Ovary (tissue), 7 donors: ENCODE measurements at regions not wholly inside any gene's neighbourhood (a gene's known extent, or its start where the extent isn't known, plus 50 kb on each side); places are given as distances from the start of the nearest gene placed in this dataset.

ENCODE experiments used
- DNase-seq, 5 donors: peaks; one replicate each; pipeline ENCODE4 v3.0.0-alpha.2; 2019 to 2020
- H3K27ac ChIP-seq, 2 donors: fragments of 200-600 bp; one replicate each; pipeline versions ENCODE4 v1.5.1 to v1.8.0; 2019 to 2022
- H3K27me3 ChIP-seq: fragments of 200-600 bp; one replicate; pipeline ENCODE4 v1.8.0; 2022
- H3K36me3 ChIP-seq: fragments of 200-600 bp; sonication (generic); one replicate; pipeline ENCODE4 v1.5.1; 2019
- H3K4me1 ChIP-seq: one replicate; pipeline ENCODE4 v1.8.1; 2013; ENCODE audit warnings: mild to moderate bottlenecking, moderate library complexity; ENCODE audit not compliant: insufficient read depth
- H3K4me3 ChIP-seq: fragments of 200-600 bp; sonication (generic); one replicate; pipeline ENCODE4 v1.5.1; 2017
- H3K9me3 ChIP-seq, 2 donors: fragments of 200-600 bp in 1 of 2; sonication (generic) in 1 of 2; one replicate each; pipeline versions ENCODE4 v1.5.1 to v1.8.1; 2013 to 2019; ENCODE audit warnings: mild to moderate bottlenecking in 1 of 2, moderate library complexity in 1 of 2
- EP300 ChIP-seq: sonication (generic); formaldehyde crosslinking; IDR thresholded peaks from one replicate; pipeline ENCODE4 v1.6.1; 2017; ENCODE audit warnings: antibody characterized with exemption
- POLR2A ChIP-seq: fragments of 450-650 bp; IDR thresholded peaks from one replicate; pipeline ENCODE4 v1.6.1; 2017; ENCODE audit warnings: antibody characterized with exemption, mild to moderate bottlenecking, moderate library complexity
- WGBS, 3 donors: extraction: QIAGEN DNeasy Blood & Tissue Kit in 1 of 3; methylation state at CpG; one replicate each; pipeline versions ENCODE4 v1.1.5 to v1.1.7; 2013 to 2017; 5-methylcytosine and 5-hydroxymethylcytosine counted together
- intact Hi-C, 4 donors: fragments of 100-400 bp; cut with DNase I; formaldehyde crosslinking; loops; one replicate each; pipeline versions ENCODE4 v1.11.0 to v1.15.1; 2022 to 2023
- TF ChIP-seq, protein P1 (sequence below), 3 donors: fragments of 450-650 bp in 2 of 3; fragments of 200-600 bp in 1 of 3; IDR thresholded peaks; one replicate each; pipeline versions ENCODE4 v1.5.1 to v1.8.0; 2016 to 2022; ENCODE audit warnings: antibody characterized with exemption in 3 of 3, mild to moderate bottlenecking in 1 of 3
- donor health status: DM: no; HTN: no; CAD: no; lungs with moderate emphysema.
- donor health status: DM: no; HTN: no; CAD: no.
- donor health status: Bipolar disorder and iron deficiency.
- donor health status: DM: no; HTN: no; CAD: no.
- donor health status: DM: yes; HTN: yes; CAD: no.

DNA sequence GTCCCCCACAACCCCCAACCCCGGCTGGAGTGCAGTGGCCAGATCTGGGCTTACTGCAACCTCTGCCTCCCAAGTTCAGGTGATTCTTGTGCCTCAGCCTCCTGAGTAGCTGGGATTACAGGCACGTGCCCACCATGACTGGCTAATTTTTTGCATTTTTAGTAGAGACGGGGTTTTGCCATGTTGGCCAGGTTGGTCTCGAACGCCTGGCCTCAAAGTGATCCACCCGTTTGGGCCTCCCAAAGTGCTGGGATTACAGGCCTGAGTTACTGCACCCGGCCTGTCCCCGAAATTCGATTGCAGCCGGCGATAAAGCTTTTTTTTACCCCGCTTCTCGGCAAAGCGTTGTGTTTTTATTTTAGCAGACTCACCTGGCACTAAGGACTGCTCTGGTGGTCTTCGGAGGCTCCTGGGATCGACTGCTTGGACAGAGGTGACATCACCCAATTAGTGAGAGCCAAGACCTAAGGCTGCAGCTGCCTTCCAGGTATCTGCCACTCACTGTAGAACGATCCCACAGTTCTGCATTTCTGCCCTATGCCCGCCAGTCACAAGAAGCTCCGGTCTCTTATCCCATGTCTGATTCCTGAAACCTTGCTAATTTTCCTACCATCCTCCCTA lies 82.2 kb upstream of the ARL4D start:
- 70 to 73% (median 71%) methylated on average over 19 of the region's 19 CpGs for WGBS, 3 donors
- H3K4me1 ChIP-seq, result no peaks in the 10 kb centered on the region
- H3K36me3 ChIP-seq, result no peaks in the 10 kb centered on the region
- H3K27ac ChIP-seq, result no peak overlapping the region
- no peak for TF ChIP-seq EP300
- TF ChIP-seq, protein P1, sequence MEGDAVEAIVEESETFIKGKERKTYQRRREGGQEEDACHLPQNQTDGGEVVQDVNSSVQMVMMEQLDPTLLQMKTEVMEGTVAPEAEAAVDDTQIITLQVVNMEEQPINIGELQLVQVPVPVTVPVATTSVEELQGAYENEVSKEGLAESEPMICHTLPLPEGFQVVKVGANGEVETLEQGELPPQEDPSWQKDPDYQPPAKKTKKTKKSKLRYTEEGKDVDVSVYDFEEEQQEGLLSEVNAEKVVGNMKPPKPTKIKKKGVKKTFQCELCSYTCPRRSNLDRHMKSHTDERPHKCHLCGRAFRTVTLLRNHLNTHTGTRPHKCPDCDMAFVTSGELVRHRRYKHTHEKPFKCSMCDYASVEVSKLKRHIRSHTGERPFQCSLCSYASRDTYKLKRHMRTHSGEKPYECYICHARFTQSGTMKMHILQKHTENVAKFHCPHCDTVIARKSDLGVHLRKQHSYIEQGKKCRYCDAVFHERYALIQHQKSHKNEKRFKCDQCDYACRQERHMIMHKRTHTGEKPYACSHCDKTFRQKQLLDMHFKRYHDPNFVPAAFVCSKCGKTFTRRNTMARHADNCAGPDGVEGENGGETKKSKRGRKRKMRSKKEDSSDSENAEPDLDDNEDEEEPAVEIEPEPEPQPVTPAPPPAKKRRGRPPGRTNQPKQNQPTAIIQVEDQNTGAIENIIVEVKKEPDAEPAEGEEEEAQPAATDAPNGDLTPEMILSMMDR (IDR thresholded peaks at IDR 0.05), result no peak
- no peak for TF ChIP-seq POLR2A
- no peaks in the 10 kb centered on the region for H3K27me3 ChIP-seq
- intact Hi-C loops, result loop anchor here in 1 of 4 donors (10.0 kb wide), 1 partner anchor 292 kb away; the partner anchor contains the start of genes RND2 and VAT1
- H3K4me3 ChIP-seq, result no peak overlapping the region
- DNase-seq, result no peak
- no peaks in the 10 kb centered on the region for H3K9me3 ChIP-seq

DNA sequence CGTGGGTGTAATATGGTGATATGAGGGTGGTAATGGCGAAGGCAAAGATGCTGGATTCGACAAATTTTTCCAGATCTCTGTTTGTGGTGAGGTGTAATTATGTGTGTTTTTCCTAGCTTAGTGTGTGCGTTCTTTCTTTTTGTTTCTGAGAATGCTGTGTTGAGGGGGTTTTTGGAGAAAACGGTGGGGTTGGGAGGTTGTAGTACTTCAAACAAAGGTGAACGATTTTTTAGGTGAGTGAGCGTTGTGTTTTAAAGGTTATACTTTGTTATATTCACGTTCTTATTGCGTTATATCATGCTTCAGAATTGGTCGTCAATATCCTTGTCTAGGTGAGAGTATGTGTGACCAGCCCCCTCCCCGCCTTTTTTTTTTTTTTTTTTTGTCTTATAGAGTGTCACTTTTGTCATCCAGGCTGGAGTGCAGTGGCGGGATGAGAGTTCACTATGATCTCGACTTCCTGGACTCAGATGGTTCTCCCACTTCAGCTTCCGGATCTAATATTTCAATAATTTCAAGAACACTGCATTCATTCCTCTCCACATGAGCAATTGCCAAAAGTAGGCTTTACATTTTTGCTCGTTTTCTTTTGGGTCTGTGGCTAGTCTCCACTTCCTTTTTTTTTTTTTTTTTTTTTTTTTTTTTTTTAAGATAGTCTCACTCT lies 82.2 kb upstream of the RNU2-1 start:
- Histone ChIP-seq H3K27me3 (no peaks in the 10 kb centered on the region), H3K27ac (no peak overlapping the region), H3K36me3 (no peaks in the 10 kb centered on the region), H3K9me3 (no peaks in the 10 kb centered on the region), H3K4me1 (no peaks in the 10 kb centered on the region), H3K4me3 (no peak overlapping the region)
- intact Hi-C loops, result loop anchor here in 2 of 4 donors (1.0 to 10.0 kb wide), 2 partner anchors 145 to 291 kb away; partner anchors contain the start of genes NBR1 (in 1 of the 2), RND2 (in 1 of the 2) and VAT1 (in 1 of the 2)
- no peak for TF ChIP-seq EP300
- no peak for TF ChIP-seq POLR2A
- TF ChIP-seq, protein P1 (IDR thresholded peaks at IDR 0.05), result no peak
- DNase-seq, result no peak
- WGBS, 3 donors, result 1 to 2% (median 1%) methylated on average over 15 of the region's 15 CpGs

DNA sequence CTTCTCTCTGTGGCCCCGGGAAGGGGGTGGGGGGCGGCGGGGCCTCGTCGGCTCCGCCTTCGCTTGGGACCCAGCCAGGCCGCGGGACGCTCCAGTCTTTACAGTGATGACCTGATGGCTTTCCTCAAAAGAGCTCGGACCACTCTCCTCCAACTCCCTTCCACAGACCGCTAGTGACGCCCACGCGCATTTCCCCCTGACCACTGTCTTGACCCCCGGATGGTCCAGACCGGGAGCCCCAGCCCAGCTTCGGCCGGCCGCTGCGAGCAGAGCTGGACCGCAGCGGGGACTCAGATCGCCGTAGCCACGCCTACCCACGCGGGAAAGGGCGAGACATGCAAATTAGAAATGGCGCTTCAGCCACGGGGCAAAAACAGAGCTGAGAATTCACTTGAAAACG lies 81.6 kb upstream of the RNU2-1 start:
- H3K36me3 ChIP-seq, result no peaks in the 10 kb centered on the region
- H3K4me3 ChIP-seq, result no peak overlapping the region
- TF ChIP-seq EP300 (no peak), POLR2A (no peak)
- TF ChIP-seq, protein P1 (IDR thresholded peaks at IDR 0.05), result no peak
- intact Hi-C loops, result loop anchor here in 2 of 4 donors (1.0 to 10.0 kb wide), 2 partner anchors 144 to 291 kb away; partner anchors contain the start of genes NBR1 (in 1 of the 2), RND2 (in 1 of the 2) and VAT1 (in 1 of the 2)
- WGBS, 3 donors, result 1% methylated on average over 30 to 32 of the region's 32 CpGs
- H3K27ac ChIP-seq, result no peak overlapping the region
- H3K9me3 ChIP-seq, result no peaks in the 10 kb centered on the region
- no peaks in the 10 kb centered on the region for H3K27me3 ChIP-seq
- DNase-seq, result no peak
- H3K4me1 ChIP-seq, result no peaks in the 10 kb centered on the region

DNA sequence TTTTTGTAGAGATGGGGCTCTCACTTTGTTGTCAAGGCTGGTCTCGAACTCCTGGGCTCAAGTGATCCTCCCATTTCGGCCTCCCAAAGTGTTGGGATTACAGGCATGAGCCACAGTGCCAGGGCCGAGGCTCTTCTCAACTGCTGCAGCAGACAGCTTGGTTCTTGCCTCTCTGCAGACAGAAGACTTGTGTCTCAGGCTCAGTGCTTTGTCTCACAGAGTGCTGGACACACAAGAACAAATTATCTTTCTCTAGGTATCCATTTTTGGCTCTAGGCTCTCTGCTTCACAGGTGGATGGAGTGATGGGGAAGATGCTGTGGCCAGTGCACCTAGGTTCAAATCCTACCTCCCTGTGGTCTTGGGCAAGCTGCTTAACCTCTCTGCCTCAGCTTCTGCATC lies 80.8 kb upstream of the RNU2-1 start:
- Histone ChIP-seq H3K36me3 (no peaks in the 10 kb centered on the region), H3K9me3 (no peaks in the 10 kb centered on the region), H3K27me3 (no peaks in the 10 kb centered on the region), H3K4me1 (no peaks in the 10 kb centered on the region), H3K4me3 (no peak overlapping the region), H3K27ac (no peak overlapping the region)
- WGBS, 3 donors, result 78 to 85% (median 82%) methylated on average over 3 of the region's 3 CpGs
- TF ChIP-seq POLR2A (no peak), EP300 (no peak)
- TF ChIP-seq, protein P1 (IDR thresholded peaks at IDR 0.05), result no peak
- no peak for DNase-seq
- intact Hi-C loops, result loop anchor here in 2 of 4 donors (1.0 to 10.0 kb wide), 2 partner anchors 143 to 290 kb away; partner anchors contain the start of genes NBR1 (in 1 of the 2), RND2 (in 1 of the 2) and VAT1 (in 1 of the 2)
